H1 (cell line): ENCODE measurements at regions not wholly inside any gene's neighbourhood (a gene's known extent, or its start where the extent isn't known, plus 50 kb on each side); places are given as distances from the start of the nearest gene placed in this dataset.

Experiments
- CTCF ChIA-PET: fragments of 300-600 bp; sonication (Branson Sonifier 250); formaldehyde crosslinking; loops from one replicate; lab custom pipeline; 2021; ENCODE audit not compliant: partially characterized antibody; lab: Charles Lee
- POLR2A ChIA-PET: fragments of 300-600 bp; sonication (Branson Sonifier 250); formaldehyde crosslinking; loops from one replicate; lab custom pipeline; 2021; ENCODE audit warnings: inconsistent platforms; ENCODE audit not compliant: partially characterized antibody; lab: Charles Lee
- DNase-seq, 2 experiments: peaks; one replicate each; pipeline versions ENCODE4 v3.0.0 to v3.0.0-alpha.2; 2010 to 2022; ENCODE audit warnings: low spot score in 2 of 2, low read depth in 1 of 2, mixed read lengths in 1 of 2
- FAIRE-seq: peaks from 2 replicates; lab custom pipeline; 2011; peaks lifted over from hg19 to GRCh38; lab: Jason Lieb, UNC
- H2AFZ ChIP-seq: 2 replicates; pipeline ENCODE4 v1.8.1; 2012; ENCODE audit warnings: low read length, inconsistent platforms
- H2AK5ac ChIP-seq: 2 replicates; pipeline ENCODE4 v1.6.1; 2013; ENCODE audit warnings: low read depth, low read length
- H2BK120ac ChIP-seq: replicated peaks from 2 replicates; pipeline ENCODE3; 2013; ENCODE audit warnings: low read depth, low read length, inconsistent platforms
- H2BK12ac ChIP-seq: 2 replicates; pipeline ENCODE4 v1.6.1; 2013; ENCODE audit warnings: low read depth, low read length
- H2BK15ac ChIP-seq: 2 replicates; pipeline ENCODE4 v1.6.1; 2013; ENCODE audit warnings: low read length
- H2BK20ac ChIP-seq: 2 replicates; pipeline ENCODE4 v1.6.1; 2013; ENCODE audit warnings: low read length
- H2BK5ac ChIP-seq: 2 replicates; pipeline ENCODE4 v1.6.1; 2013; ENCODE audit warnings: low read depth, low read length
- H3K14ac ChIP-seq: 2 replicates; pipeline ENCODE4 v1.6.1; 2013; ENCODE audit warnings: inconsistent platforms; ENCODE audit not compliant: insufficient read length
- H3K18ac ChIP-seq: 2 replicates; pipeline ENCODE4 v1.6.1; 2013; ENCODE audit warnings: low read length; ENCODE audit errors: extremely low read depth
- H3K23ac ChIP-seq: 2 replicates; pipeline ENCODE4 v1.6.1; 2013; ENCODE audit warnings: inconsistent platforms; ENCODE audit not compliant: insufficient read length
- H3K23me2 ChIP-seq: 2 replicates; pipeline ENCODE4 v1.6.1; 2013; ENCODE audit warnings: low read depth, low read length
- H3K27ac ChIP-seq: 2 replicates; pipeline ENCODE4 v1.6.1; 2011; ENCODE audit warnings: low read depth, low read length, inconsistent platforms
- H3K27me3 ChIP-seq, 4 experiments: replicated peaks in 1 of 4; 1 replicate in 1 of 4; 2 replicates in 3 of 4; pipeline versions ENCODE4 v1.6.1 to v1.8.1; 2011 to 2013; ENCODE audit warnings: low read length in 3 of 4, mild to moderate bottlenecking in 3 of 4, inconsistent platforms in 2 of 4, mixed read lengths in 2 of 4, moderate library complexity in 1 of 4; ENCODE audit not compliant: control insufficient read depth in 3 of 4, insufficient read depth in 3 of 4; ENCODE audit errors: extremely low read depth in 1 of 4
- H3K36me3 ChIP-seq, 4 experiments: 2 replicates each; pipeline versions ENCODE4 v1.6.1 to v1.8.1; 2011 to 2013; ENCODE audit warnings: mild to moderate bottlenecking in 4 of 4, low read length in 3 of 4, moderate library complexity in 2 of 4, control low read depth in 1 of 4, inconsistent platforms in 1 of 4; ENCODE audit not compliant: insufficient read depth in 4 of 4, control insufficient read depth in 2 of 4
- H3K4ac ChIP-seq: replicated peaks from 2 replicates; pipeline ENCODE3; 2013; ENCODE audit warnings: low read length, low read depth, mixed read lengths, inconsistent platforms; ENCODE audit not compliant: insufficient read length
- H3K4me1 ChIP-seq, 4 experiments: replicated peaks in 1 of 4; 1 replicate in 1 of 4; 2 replicates in 3 of 4; pipeline versions ENCODE4 v1.6.1 to v1.8.1; 2011 to 2013; ENCODE audit warnings: low read length in 3 of 4, inconsistent platforms in 2 of 4, mixed read lengths in 1 of 4; ENCODE audit not compliant: insufficient read depth in 4 of 4, control insufficient read depth in 3 of 4
- H3K4me2 ChIP-seq, 2 experiments: 2 replicates each; pipeline versions ENCODE4 v1.6.1 to v1.8.1; 2011 to 2013; ENCODE audit warnings: low read depth in 2 of 2, low read length in 2 of 2, control low read depth in 1 of 2, inconsistent platforms in 1 of 2, mild to moderate bottlenecking in 1 of 2; ENCODE audit not compliant: insufficient read depth in 1 of 2
- H3K4me3 ChIP-seq, 4 experiments: fragments of 200-600, 300-600 bp in 1 of 4; sonication (generic), shearing (Covaris generic), sonication (Bioruptor Twin) in 1 of 4; 2 replicates each; pipeline versions ENCODE4 v1.5.1 to v1.8.1; 2011 to 2016; ENCODE audit warnings: low read length in 4 of 4, low read depth in 3 of 4, control low read depth in 2 of 4, inconsistent platforms in 2 of 4, mild to moderate bottlenecking in 2 of 4, mixed read lengths in 1 of 4, moderate library complexity in 1 of 4; ENCODE audit not compliant: insufficient read depth in 2 of 4; ENCODE audit errors: extremely low read depth in 1 of 4
- H3K56ac ChIP-seq: replicated peaks from 2 replicates; pipeline ENCODE3; 2013; ENCODE audit warnings: low read depth, mild to moderate bottlenecking, mixed read lengths, low read length, inconsistent platforms; ENCODE audit not compliant: insufficient read length
- H3K79me1 ChIP-seq: 2 replicates; pipeline ENCODE4 v1.6.1; 2013; ENCODE audit warnings: low read depth, low read length, control low read depth
- H3K79me2 ChIP-seq, 2 experiments: 2 replicates each; pipeline versions ENCODE4 v1.6.1 to v1.8.1; 2012 to 2013; ENCODE audit warnings: low read length in 2 of 2, mild to moderate bottlenecking in 2 of 2, inconsistent platforms in 1 of 2; ENCODE audit not compliant: insufficient read depth in 2 of 2, control insufficient read depth in 1 of 2
- H3K9ac ChIP-seq, 4 experiments: replicated peaks in 1 of 4; 1 replicate in 1 of 4; 2 replicates in 3 of 4; pipeline versions ENCODE4 v1.6.1 to v1.8.1; 2011 to 2013; ENCODE audit warnings: low read depth in 3 of 4, low read length in 3 of 4, control low read depth in 2 of 4, mild to moderate bottlenecking in 2 of 4, moderate library complexity in 2 of 4, inconsistent platforms in 1 of 4; ENCODE audit errors: extremely low read depth in 1 of 4
- H3K9me3 ChIP-seq, 2 experiments: 2 replicates each; pipeline versions ENCODE4 v1.6.1 to v1.8.1; 2012 to 2013; ENCODE audit warnings: mild to moderate bottlenecking in 2 of 2, moderate library complexity in 2 of 2, control low read depth in 1 of 2, inconsistent platforms in 1 of 2, low read depth in 1 of 2, low read length in 1 of 2, mixed read lengths in 1 of 2; ENCODE audit not compliant: insufficient read depth in 2 of 2
- H4K20me1 ChIP-seq, 2 experiments: replicated peaks in 1 of 2; 2 replicates each; pipeline versions ENCODE3 to v1.8.1; 2011 to 2013; ENCODE audit warnings: inconsistent platforms in 2 of 2, low read length in 2 of 2, mild to moderate bottlenecking in 1 of 2; ENCODE audit not compliant: insufficient read depth in 2 of 2, control insufficient read depth in 1 of 2
- H4K5ac ChIP-seq: 2 replicates; pipeline ENCODE4 v1.6.1; 2013; ENCODE audit warnings: low read length, low read depth, mixed read lengths, inconsistent platforms; ENCODE audit not compliant: insufficient read length
- H4K8ac ChIP-seq: 2 replicates; pipeline ENCODE4 v1.8.0; 2013; ENCODE audit warnings: mild to moderate bottlenecking, moderate library complexity, low read length, inconsistent platforms; ENCODE audit not compliant: insufficient read depth; ENCODE audit errors: extremely low read depth
- H4K91ac ChIP-seq: replicated peaks from 2 replicates; pipeline ENCODE3; 2013; ENCODE audit warnings: low read length, mixed read lengths, inconsistent platforms; ENCODE audit not compliant: insufficient read length
- CBX8 ChIP-seq: fragments of 300-800, 300-1000 bp; sonication (generic); IDR thresholded peaks from 2 replicates; pipeline ENCODE4 v1.7.1; 2016; ENCODE audit warnings: low read depth, low read length, borderline replicate concordance
- CREB1 ChIP-seq: IDR thresholded peaks from 2 replicates; pipeline ENCODE4 v1.6.1; 2012; ENCODE audit warnings: inconsistent platforms
- FOSL1 ChIP-seq: IDR thresholded peaks from 2 replicates; pipeline ENCODE4 v1.6.1; 2011; ENCODE audit warnings: mild to moderate bottlenecking, low read depth, low read length, moderate library complexity; ENCODE audit not compliant: insufficient read depth
- NRF1 ChIP-seq: IDR thresholded peaks from 2 replicates; pipeline ENCODE4 v1.6.1; 2011; ENCODE audit warnings: mild to moderate bottlenecking, low read depth, low read length, improper control_type of control experiment
- WGBS, 2 experiments: shearing (Covaris generic) in 1 of 2; methylation state at CpG; one replicate each; pipeline versions ENCODE4 v1.1.6 to v1.1.7; 2013 to 2015; ENCODE audit warnings: low lambda C conversion rate in 2 of 2, mixed read lengths in 2 of 2, inconsistent platforms in 1 of 2, low coverage in 1 of 2, missing lambda C conversion rate in 1 of 2; ENCODE audit not compliant: insufficient replicate concordance in 2 of 2, insufficient coverage in 1 of 2, insufficient read length in 1 of 2; ENCODE audit errors: extremely low coverage in 1 of 2, missing lambda C conversion rate in 1 of 2; 5-methylcytosine and 5-hydroxymethylcytosine counted together
- TF ChIP-seq, protein P1 (sequence below), 3 experiments: IDR thresholded peaks; 1 replicate in 2 of 3; 2 replicates in 1 of 3; pipeline versions ENCODE4 v1.5.1 to v1.6.1; 2011; ENCODE audit warnings: low read length in 3 of 3, mild to moderate bottlenecking in 3 of 3, inconsistent platforms in 2 of 3, low read depth in 1 of 3, moderate library complexity in 1 of 3; ENCODE audit not compliant: insufficient read depth in 1 of 3; ENCODE audit errors: control extremely low read depth in 1 of 3

DNA sequence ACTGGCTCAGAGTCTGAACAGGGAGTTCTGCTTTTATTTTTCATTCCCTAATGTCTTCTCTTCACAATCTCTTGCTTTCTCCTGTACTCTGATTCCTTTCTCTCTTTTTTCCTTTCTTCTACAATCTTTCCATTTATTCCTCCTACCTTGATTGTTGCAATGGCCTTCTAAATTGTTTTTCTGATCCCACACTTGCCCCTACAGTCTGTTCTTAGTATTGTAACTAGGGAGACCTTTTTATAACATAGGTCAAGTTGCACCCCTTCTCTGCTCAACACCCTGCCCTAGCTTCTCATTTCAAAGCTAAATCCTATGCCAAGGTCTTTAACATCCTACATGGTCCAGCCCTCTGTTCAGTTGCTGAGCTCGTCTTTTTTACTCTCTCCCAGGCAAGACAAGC, 277.9 kb downstream of the GBA3 start:
- TF ChIP-seq CREB1 = no peak
- TF ChIP-seq, protein P1, sequence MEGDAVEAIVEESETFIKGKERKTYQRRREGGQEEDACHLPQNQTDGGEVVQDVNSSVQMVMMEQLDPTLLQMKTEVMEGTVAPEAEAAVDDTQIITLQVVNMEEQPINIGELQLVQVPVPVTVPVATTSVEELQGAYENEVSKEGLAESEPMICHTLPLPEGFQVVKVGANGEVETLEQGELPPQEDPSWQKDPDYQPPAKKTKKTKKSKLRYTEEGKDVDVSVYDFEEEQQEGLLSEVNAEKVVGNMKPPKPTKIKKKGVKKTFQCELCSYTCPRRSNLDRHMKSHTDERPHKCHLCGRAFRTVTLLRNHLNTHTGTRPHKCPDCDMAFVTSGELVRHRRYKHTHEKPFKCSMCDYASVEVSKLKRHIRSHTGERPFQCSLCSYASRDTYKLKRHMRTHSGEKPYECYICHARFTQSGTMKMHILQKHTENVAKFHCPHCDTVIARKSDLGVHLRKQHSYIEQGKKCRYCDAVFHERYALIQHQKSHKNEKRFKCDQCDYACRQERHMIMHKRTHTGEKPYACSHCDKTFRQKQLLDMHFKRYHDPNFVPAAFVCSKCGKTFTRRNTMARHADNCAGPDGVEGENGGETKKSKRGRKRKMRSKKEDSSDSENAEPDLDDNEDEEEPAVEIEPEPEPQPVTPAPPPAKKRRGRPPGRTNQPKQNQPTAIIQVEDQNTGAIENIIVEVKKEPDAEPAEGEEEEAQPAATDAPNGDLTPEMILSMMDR (IDR thresholded peaks at IDR 0.05; ENCODE audit: control extremely low read depth in 1 of 3, insufficient read depth in 1 of 3, low read depth in 1 of 3, low read length in 3 of 3) = peak in 1 of 3 experiments; percentile 35; a peak in 2 of 4 replicates
- TF ChIP-seq FOSL1 = no peak
- no peak for TF ChIP-seq CBX8
- TF ChIP-seq NRF1 = no peak
- H3K4me3 ChIP-seq = no peak overlapping the region

More for the DNA sequence above, 277.9 kb downstream of the GBA3 start:
- H3K9ac ChIP-seq = no peak overlapping the region
- H3K79me1 ChIP-seq = no peaks in the 10 kb centered on the region
- H4K20me1 ChIP-seq = no peaks in the 10 kb centered on the region
- no peak overlapping the region for H3K56ac ChIP-seq
- H2BK5ac ChIP-seq = no peak overlapping the region
- 0 out of 4 replicates have a peak, but pooled peaks cover 0 to 2% of the 10 kb centered on the region in 2 experiments for H3K9me3 ChIP-seq
- H3K4ac ChIP-seq = no peak overlapping the region
- no peaks in the 10 kb centered on the region for H3K4me1 ChIP-seq
- no peak overlapping the region for H3K27ac ChIP-seq
- no peak overlapping the region for H3K18ac ChIP-seq
- H3K23me2 ChIP-seq = no peaks in the 10 kb centered on the region
- no peak overlapping the region for H2BK15ac ChIP-seq
- H2BK20ac ChIP-seq = no peak overlapping the region
- H2AFZ ChIP-seq = no peak overlapping the region
- no peak overlapping the region for H2AK5ac ChIP-seq
- H4K5ac ChIP-seq = no peak overlapping the region
- WGBS, 2 experiments = 75% methylated on average over 1 of the region's 1 CpG; no CpG with 5 or more reads in 1 of the 2 experiments
- H4K8ac ChIP-seq = no peak overlapping the region
- H3K27me3 ChIP-seq = no peaks in the 10 kb centered on the region
- no peaks in the 10 kb centered on the region for H3K36me3 ChIP-seq
- ChIA-PET CTCF (interaction anchor here (0.7 to 1.7 kb wide), 14 partner anchors 8 to 398 kb away, joined by 3 to 8 read pairs (median 3); no protein-coding TSS in a partner anchor), POLR2A (no interaction called here)
- no peak overlapping the region for H3K14ac ChIP-seq
- no peak overlapping the region for H2BK120ac ChIP-seq
- no peak overlapping the region for H4K91ac ChIP-seq
- H3K4me2 ChIP-seq = no peak overlapping the region
- H3K23ac ChIP-seq = no peak overlapping the region
- H2BK12ac ChIP-seq = no peak overlapping the region
- no peak for DNase-seq
- H3K79me2 ChIP-seq = no peaks in the 10 kb centered on the region
- FAIRE-seq = peak; percentile 7
